ENCODE measurements at regions not wholly inside any gene's neighbourhood (a gene's known extent, or its start where the extent isn't known, plus 50 kb on each side); places are given as distances from the start of the nearest gene placed in this dataset.

GRCh38 chr5:125683669-125684068 is 739.5 kb upstream of the GRAMD2B start:
- H4K20me1 ChIP-seq (ENCODE audit: insufficient read depth, low read length): no peaks in the 10 kb centered on the region
- H3K27ac ChIP-seq (ENCODE audit: extremely low read length, insufficient read depth, low read length): no peak overlapping the region
- H2AFZ ChIP-seq (ENCODE audit: low read length): no peak overlapping the region
- ATAC-seq: no peak
- H3K9me3 ChIP-seq (ENCODE audit: low read length): peaks cover 7% of the 10 kb centered on the region; the same call in 1 of the 2 replicates
- BruUV-seq (replicated peaks): no TSS peak
- TF ChIP-seq MTF2 (CRISPR knock-in tag; IDR thresholded peaks at IDR 0.05; ENCODE audit: borderline replicate concordance) (no peak), ZNF292 (CRISPR knock-in tag; IDR thresholded peaks at IDR 0.05; ENCODE audit: borderline replicate concordance, low read depth) (no peak), ZNF768 (CRISPR knock-in tag; IDR thresholded peaks at IDR 0.05) (no peak), NBN (conservative IDR thresholded peaks at IDR 0.05) (no peak), U2AF1 (optimal IDR thresholded peaks at IDR 0.05; ENCODE audit: low read depth, low read length) (no peak), ZNF546 (CRISPR knock-in tag; conservative IDR thresholded peaks at IDR 0.05) (no peak), GATAD2A (CRISPR knock-in tag; IDR thresholded peaks at IDR 0.05) (no peak), REPIN1 (CRISPR knock-in tag; IDR thresholded peaks at IDR 0.05; ENCODE audit: borderline replicate concordance, low read depth) (no peak), PRDM10 (CRISPR knock-in tag; IDR thresholded peaks at IDR 0.05; ENCODE audit: low read depth) (no peak), ZMYM3 (CRISPR knock-in tag; IDR thresholded peaks at IDR 0.05) (no peak), ZNF430 (CRISPR knock-in tag; IDR thresholded peaks at IDR 0.05) (no peak), ATM (IDR thresholded peaks at IDR 0.05; ENCODE audit: borderline replicate concordance) (no peak), AKAP8 (CRISPR knock-in tag; IDR thresholded peaks at IDR 0.05) (no peak)
- TF ChIP-seq, protein P1, sequence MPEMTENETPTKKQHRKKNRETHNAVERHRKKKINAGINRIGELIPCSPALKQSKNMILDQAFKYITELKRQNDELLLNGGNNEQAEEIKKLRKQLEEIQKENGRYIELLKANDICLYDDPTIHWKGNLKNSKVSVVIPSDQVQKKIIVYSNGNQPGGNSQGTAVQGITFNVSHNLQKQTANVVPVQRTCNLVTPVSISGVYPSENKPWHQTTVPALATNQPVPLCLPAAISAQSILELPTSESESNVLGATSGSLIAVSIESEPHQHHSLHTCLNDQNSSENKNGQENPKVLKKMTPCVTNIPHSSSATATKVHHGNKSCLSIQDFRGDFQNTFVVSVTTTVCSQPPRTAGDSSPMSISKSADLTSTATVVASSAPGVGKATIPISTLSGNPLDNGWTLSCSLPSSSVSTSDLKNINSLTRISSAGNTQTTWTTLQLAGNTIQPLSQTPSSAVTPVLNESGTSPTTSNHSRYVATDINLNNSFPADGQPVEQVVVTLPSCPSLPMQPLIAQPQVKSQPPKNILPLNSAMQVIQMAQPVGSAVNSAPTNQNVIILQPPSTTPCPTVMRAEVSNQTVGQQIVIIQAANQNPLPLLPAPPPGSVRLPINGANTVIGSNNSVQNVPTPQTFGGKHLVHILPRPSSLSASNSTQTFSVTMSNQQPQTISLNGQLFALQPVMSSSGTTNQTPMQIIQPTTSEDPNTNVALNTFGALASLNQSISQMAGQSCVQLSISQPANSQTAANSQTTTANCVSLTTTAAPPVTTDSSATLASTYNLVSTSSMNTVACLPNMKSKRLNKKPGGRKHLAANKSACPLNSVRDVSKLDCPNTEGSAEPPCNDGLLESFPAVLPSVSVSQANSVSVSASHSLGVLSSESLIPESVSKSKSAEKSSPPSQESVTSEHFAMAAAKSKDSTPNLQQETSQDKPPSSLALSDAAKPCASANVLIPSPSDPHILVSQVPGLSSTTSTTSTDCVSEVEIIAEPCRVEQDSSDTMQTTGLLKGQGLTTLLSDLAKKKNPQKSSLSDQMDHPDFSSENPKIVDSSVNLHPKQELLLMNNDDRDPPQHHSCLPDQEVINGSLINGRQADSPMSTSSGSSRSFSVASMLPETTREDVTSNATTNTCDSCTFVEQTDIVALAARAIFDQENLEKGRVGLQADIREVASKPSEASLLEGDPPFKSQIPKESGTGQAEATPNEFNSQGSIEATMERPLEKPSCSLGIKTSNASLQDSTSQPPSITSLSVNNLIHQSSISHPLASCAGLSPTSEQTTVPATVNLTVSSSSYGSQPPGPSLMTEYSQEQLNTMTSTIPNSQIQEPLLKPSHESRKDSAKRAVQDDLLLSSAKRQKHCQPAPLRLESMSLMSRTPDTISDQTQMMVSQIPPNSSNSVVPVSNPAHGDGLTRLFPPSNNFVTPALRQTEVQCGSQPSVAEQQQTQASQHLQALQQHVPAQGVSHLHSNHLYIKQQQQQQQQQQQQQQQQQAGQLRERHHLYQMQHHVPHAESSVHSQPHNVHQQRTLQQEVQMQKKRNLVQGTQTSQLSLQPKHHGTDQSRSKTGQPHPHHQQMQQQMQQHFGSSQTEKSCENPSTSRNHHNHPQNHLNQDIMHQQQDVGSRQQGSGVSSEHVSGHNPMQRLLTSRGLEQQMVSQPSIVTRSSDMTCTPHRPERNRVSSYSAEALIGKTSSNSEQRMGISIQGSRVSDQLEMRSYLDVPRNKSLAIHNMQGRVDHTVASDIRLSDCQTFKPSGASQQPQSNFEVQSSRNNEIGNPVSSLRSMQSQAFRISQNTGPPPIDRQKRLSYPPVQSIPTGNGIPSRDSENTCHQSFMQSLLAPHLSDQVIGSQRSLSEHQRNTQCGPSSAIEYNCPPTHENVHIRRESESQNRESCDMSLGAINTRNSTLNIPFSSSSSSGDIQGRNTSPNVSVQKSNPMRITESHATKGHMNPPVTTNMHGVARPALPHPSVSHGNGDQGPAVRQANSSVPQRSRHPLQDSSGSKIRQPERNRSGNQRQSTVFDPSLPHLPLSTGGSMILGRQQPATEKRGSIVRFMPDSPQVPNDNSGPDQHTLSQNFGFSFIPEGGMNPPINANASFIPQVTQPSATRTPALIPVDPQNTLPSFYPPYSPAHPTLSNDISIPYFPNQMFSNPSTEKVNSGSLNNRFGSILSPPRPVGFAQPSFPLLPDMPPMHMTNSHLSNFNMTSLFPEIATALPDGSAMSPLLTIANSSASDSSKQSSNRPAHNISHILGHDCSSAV (CRISPR knock-in tag; IDR thresholded peaks at IDR 0.05; ENCODE audit: borderline replicate concordance): no peak
- TF ChIP-seq, protein P2, sequence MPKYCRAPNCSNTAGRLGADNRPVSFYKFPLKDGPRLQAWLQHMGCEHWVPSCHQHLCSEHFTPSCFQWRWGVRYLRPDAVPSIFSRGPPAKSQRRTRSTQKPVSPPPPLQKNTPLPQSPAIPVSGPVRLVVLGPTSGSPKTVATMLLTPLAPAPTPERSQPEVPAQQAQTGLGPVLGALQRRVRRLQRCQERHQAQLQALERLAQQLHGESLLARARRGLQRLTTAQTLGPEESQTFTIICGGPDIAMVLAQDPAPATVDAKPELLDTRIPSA (CRISPR knock-in tag; IDR thresholded peaks at IDR 0.05; ENCODE audit: borderline replicate concordance): no peak
- in situ Hi-C loops (cut with HindIII; ENCODE audit: extremely low pct_ligation_motif_present, low pct_unique_long_range_greater_than_20kb) (no loop called here), intact Hi-C loops (cut with micrococcal nuclease; ENCODE audit: unreplicated experiment) (no loop called here)
- no peak for DNase-seq (ENCODE audit: low spot score)
- no peak overlapping the region for H3K4me3 ChIP-seq (replicated peaks in 1 of 3; ENCODE audit: insufficient read depth in 1 of 3, low read depth in 2 of 3, low read length in 3 of 3)
- no peaks in the 10 kb centered on the region for H3K4me1 ChIP-seq (ENCODE audit: insufficient read depth, low read length)
- no peak for FAIRE-seq
- no peaks in the 10 kb centered on the region for H3K79me2 ChIP-seq (ENCODE audit: insufficient read depth, low read length)
- ChIA-PET POLR2A (no interaction called here), CTCF (ENCODE audit: low intra/inter-chr PET ratio, low total read pairs) (no interaction called here)
- H3K27me3 ChIP-seq (ENCODE audit: control insufficient read depth in 1 of 2, insufficient read depth in 2 of 2, low read length in 2 of 2): no peaks in the 10 kb centered on the region
- no peak overlapping the region for H3K9ac ChIP-seq (ENCODE audit: insufficient read depth, low read depth, low read length)
- no peaks in the 10 kb centered on the region for H3K36me3 ChIP-seq (replicated peaks in 1 of 2; ENCODE audit: control insufficient read depth in 1 of 2, insufficient read depth in 2 of 2, low read length in 2 of 2)
- no peak overlapping the region for H3K4me2 ChIP-seq (ENCODE audit: low read depth, low read length)

All from HepG2 (cell line).